BE2C (cell line): ENCODE measurements at regions not wholly inside any gene's neighbourhood (a gene's known extent, or its start where the extent isn't known, plus 50 kb on each side); places are given as distances from the start of the nearest gene placed in this dataset.

Experiments
- DNase-seq: peaks from one replicate; pipeline ENCODE4 v3.0.0-alpha.2; 2020
- H3K27me3 ChIP-seq: fragments of 250-450 bp; sonication (Bioruptor Pico); 2 replicates; pipeline ENCODE4 v1.5.1; 2020; ENCODE audit warnings: mild to moderate bottlenecking
- H3K36me3 ChIP-seq: fragments of 250-450 bp; sonication (Bioruptor Pico); 2 replicates; pipeline ENCODE4 v1.5.1; 2020; ENCODE audit warnings: mild to moderate bottlenecking
- H3K4me1 ChIP-seq: fragments of 250-450 bp; sonication (Bioruptor Pico); 2 replicates; pipeline ENCODE4 v1.5.1; 2020
- H3K4me3 ChIP-seq: 2 replicates; pipeline ENCODE4 v1.5.1; 2011; ENCODE audit warnings: low read depth, low read length
- H3K9me3 ChIP-seq: fragments of 250-450 bp; sonication (Bioruptor Pico); 2 replicates; pipeline ENCODE4 v1.5.1; 2020
- TF ChIP-seq, protein P1 (sequence below): IDR thresholded peaks from 2 replicates; pipeline ENCODE4 v1.5.1; 2012; ENCODE audit warnings: mild to moderate bottlenecking, low read depth, low read length

DNA sequence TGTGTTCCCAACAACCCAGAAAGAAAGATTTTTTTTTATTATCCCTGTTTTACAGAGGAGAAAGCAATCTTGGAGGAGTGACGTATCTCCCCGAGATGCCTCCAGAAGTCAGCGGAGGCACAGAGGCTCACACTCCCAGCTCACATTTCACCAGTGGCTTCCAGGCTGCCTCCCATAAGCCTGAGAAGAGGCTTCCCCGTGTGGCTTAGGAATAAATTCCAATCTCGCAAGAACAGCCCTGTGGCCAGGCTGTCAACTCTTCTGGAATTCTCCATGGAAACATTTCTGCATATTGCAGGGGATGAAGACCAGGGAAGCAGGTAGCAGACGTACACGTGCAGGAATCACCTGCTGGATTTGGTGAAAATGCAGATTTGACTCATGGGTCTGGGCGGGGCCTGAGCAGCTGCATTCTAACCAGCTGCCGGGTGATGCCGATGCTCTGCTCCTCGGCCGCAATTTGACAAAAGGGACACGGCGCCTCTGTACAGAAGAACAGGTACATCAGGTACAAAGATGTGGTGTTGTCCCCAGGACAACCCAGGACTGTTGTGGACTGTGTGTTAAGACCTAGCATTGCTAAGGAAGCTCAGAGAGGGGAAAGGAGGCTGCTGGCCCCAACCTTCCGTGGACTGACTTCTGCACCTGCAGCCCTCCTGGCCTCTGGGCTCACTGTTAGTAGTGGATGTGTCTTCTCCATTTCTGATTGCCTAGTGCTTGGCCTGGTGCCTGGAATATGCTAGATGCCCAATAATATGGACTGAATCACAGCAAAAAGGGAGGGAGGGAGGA is 114.2 kb upstream of the ID2 start:
- TF ChIP-seq, protein P1, sequence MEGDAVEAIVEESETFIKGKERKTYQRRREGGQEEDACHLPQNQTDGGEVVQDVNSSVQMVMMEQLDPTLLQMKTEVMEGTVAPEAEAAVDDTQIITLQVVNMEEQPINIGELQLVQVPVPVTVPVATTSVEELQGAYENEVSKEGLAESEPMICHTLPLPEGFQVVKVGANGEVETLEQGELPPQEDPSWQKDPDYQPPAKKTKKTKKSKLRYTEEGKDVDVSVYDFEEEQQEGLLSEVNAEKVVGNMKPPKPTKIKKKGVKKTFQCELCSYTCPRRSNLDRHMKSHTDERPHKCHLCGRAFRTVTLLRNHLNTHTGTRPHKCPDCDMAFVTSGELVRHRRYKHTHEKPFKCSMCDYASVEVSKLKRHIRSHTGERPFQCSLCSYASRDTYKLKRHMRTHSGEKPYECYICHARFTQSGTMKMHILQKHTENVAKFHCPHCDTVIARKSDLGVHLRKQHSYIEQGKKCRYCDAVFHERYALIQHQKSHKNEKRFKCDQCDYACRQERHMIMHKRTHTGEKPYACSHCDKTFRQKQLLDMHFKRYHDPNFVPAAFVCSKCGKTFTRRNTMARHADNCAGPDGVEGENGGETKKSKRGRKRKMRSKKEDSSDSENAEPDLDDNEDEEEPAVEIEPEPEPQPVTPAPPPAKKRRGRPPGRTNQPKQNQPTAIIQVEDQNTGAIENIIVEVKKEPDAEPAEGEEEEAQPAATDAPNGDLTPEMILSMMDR, result no peak
- H3K27me3 ChIP-seq, result no peaks in the 10 kb centered on the region

DNA sequence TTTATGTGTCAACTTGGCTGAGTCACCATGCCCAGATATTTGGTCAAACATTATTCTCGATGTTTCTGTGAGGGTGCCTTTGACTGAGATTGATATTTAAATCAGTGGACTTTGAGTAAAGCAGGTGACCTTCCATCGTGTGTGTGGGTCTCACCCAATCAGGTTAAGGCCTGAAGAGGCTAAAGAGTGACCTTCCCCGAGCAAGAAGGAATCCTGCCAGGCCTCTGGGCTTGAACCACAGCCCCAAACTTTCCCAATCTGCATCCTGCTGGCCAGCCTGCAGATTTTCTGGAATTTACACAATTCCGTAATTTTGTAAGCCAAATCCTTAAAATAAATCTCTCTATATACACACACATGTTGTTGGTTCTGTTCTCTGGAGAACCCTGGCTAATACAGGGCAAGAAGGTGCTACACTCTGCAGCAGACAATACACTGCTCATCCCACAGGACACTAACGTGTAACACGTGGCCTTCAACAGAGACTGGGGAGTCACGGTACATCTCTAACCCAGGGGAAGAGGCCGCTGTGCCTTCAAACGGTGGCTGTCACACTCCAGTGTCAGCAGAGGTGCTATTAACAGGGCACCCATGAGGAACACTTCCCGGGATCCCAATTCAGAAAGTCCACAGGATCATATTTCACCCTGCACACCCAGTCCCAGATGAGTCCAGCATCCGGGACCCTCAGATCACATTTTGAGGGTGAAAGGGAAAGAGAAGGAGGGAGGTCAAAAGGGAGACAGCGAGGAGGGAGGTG is 113.1 kb upstream of the ID2 start:
- H3K4me1 ChIP-seq, result no peaks in the 10 kb centered on the region
- H3K9me3 ChIP-seq, result no peaks in the 10 kb centered on the region
- H3K36me3 ChIP-seq, result no peaks in the 10 kb centered on the region
- no peaks in the 10 kb centered on the region for H3K27me3 ChIP-seq
- no peak for DNase-seq
- TF ChIP-seq, protein P1, result no peak
- no peak overlapping the region for H3K4me3 ChIP-seq

More for the DNA sequence above, 114.2 kb upstream of the ID2 start:
- no peaks in the 10 kb centered on the region for H3K4me1 ChIP-seq
- no peaks in the 10 kb centered on the region for H3K36me3 ChIP-seq
- no peak overlapping the region for H3K4me3 ChIP-seq
- DNase-seq, result no peak
- no peaks in the 10 kb centered on the region for H3K9me3 ChIP-seq

DNA sequence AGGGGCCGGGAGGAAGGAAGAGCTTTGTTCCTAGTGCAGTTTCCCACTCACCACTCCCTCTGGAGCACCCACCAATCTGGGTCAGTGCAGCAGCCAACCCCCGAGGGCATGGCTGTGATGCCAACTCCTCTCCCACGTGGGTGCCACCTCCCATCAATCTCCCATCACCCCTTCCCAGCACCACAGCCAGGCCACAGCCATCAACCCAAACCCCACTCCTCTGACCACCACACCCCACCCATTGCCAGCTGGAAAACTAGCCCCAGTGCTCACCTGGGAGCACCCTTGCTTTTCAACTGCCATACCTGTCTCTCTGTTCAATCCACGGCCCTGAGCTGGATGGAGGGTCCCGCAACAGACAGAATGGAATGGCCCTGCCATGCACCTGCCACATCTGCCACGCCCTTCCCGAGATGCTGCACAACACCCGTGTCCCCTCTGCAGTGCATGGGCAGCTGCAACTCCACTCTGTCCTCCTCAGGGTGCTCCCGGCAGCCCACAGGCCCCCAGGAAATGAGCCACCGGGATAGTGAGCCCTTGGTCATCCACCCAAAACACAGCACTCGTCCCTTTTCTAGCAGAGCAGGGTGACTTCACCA is 112.4 kb upstream of the ID2 start:
- DNase-seq, result no peak

DNA sequence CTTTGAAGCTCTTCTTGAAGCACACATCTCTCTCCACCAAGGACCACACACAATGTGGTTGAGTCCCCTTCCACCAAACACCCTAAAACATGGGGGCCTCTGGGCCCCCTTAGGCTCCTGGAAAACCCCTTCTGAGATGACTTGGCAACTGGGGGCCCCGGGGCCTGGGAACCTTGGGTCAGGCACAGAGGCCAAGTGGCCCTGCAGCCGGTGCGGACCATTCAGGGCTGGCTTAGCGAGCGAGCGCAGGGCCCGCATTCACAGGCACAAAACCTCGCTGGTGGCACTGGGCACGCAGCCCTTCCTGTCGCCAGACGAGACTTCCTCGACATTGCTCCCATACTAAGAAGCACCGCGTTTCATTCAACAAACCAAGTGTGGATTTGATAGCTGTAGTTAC is 111.2 kb upstream of the ID2 start:
- Histone ChIP-seq H3K36me3 (no peaks in the 10 kb centered on the region), H3K4me1 (no peaks in the 10 kb centered on the region; the same call in 1 of the 2 replicates), H3K27me3 (no peaks in the 10 kb centered on the region), H3K9me3 (no peaks in the 10 kb centered on the region), H3K4me3 (no peak overlapping the region)
- no peak for DNase-seq
- TF ChIP-seq, protein P1, result no peak

More for the DNA sequence above, 112.4 kb upstream of the ID2 start:
- no peaks in the 10 kb centered on the region for H3K9me3 ChIP-seq
- no peaks in the 10 kb centered on the region for H3K27me3 ChIP-seq
- no peaks in the 10 kb centered on the region for H3K4me1 ChIP-seq
- TF ChIP-seq, protein P1, result no peak
- H3K4me3 ChIP-seq, result no peak overlapping the region
- no peaks in the 10 kb centered on the region for H3K36me3 ChIP-seq

DNA sequence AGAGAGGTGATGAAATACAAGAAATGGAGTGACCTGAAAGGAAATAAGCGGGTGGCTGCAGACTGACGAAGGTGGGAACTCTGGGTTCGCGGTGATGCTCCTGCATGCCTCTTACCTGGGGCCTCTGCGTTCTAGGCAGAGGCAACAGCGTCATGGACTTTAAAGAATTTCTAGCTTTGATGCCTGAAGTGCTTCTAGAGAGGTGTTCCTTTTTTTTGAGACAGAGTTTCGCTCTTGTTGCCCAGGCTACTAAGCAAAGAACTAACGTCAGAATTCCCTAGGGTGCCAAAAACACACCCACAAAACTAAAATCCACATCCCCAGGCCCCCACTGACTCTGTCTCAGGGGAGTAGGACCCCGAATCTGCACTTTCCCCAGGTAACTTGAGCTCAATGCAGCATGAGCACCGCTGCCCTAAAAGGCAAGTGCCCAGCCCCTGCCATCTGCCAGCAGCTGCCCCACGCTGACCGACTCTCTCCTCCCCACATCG is 110.5 kb upstream of the ID2 start:
- no peaks in the 10 kb centered on the region for H3K36me3 ChIP-seq
- H3K4me1 ChIP-seq, result no peaks in the 10 kb centered on the region; the same call in 1 of the 2 replicates
- H3K4me3 ChIP-seq, result no peak overlapping the region
- no peak for DNase-seq
- H3K9me3 ChIP-seq, result no peaks in the 10 kb centered on the region
- TF ChIP-seq, protein P1, result no peak
- H3K27me3 ChIP-seq, result no peaks in the 10 kb centered on the region
